GM12873 (cell line): ENCODE measurements at regions not wholly inside any gene's neighbourhood (a gene's known extent, or its start where the extent isn't known, plus 50 kb on each side); places are given as distances from the start of the nearest gene placed in this dataset.

Experiments
- TF ChIP-seq, protein P1 (sequence below): IDR thresholded peaks from 2 replicates; pipeline ENCODE4 v1.5.1; 2012; ENCODE audit warnings: low read depth, mild to moderate bottlenecking, moderate library complexity, low read length, control low read depth; ENCODE audit not compliant: insufficient read depth; ENCODE audit errors: missing control alignments

DNA sequence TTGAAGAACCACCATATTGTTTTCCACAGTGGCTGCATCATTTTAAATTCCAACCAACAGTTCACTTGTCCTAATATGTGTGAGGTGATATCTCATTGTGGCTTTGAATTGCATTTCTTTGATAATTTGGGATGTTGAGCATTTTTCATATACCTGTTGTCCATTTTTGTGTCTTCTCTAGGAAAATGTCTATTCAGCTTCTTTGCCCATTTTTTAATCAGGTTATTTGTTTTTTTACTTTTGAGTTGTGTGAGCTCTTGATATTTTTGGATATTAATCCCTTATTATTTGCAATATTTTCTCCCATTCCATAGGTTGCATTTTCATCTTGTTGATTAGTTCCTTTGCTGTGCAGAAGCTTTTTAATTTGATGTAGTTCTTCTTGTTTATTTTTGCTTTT is 95.1 kb upstream of the CCDC71L start:
- TF ChIP-seq, protein P1, sequence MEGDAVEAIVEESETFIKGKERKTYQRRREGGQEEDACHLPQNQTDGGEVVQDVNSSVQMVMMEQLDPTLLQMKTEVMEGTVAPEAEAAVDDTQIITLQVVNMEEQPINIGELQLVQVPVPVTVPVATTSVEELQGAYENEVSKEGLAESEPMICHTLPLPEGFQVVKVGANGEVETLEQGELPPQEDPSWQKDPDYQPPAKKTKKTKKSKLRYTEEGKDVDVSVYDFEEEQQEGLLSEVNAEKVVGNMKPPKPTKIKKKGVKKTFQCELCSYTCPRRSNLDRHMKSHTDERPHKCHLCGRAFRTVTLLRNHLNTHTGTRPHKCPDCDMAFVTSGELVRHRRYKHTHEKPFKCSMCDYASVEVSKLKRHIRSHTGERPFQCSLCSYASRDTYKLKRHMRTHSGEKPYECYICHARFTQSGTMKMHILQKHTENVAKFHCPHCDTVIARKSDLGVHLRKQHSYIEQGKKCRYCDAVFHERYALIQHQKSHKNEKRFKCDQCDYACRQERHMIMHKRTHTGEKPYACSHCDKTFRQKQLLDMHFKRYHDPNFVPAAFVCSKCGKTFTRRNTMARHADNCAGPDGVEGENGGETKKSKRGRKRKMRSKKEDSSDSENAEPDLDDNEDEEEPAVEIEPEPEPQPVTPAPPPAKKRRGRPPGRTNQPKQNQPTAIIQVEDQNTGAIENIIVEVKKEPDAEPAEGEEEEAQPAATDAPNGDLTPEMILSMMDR = no peak

DNA sequence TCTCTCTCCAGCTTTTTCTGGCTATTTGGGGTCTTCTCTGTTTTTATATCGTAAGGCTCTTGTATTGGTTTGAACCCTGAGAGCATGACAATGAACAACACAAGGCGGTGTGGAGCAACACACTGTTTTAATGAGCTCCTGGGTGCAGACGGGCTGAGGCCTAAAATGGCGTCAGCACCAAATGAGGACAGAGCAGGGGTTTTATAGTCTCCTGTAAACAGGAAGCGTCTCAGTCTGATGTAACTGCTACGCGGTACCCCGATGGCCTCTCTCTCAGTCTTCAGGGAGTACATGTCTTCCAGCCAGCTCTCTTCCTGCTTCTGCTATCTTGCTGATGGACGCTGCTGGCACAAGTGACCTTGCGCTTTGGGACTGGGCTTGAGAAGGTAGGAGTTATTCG is 95.9 kb upstream of the CCDC71L start:
- TF ChIP-seq, protein P1 = no peak

DNA sequence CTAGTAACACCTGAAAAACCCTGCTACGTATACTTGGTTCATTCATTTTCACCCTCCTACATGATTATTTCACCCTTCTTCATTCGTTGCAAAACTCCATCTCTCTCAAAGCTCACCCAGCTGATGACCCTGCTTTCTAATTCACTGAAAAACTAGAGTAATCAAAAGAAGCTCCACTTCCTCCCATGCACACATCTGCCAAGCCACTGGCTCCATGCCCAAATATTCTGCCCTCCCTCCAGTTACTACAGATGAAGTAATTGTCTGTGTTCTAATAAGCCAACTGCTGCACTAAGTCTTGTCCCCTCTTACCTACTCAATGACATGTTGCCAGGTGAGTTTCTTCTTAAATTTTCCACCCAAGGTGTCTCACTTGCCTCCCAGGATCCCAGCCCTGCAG is 96.9 kb upstream of the CCDC71L start:
- TF ChIP-seq, protein P1 = no peak

DNA sequence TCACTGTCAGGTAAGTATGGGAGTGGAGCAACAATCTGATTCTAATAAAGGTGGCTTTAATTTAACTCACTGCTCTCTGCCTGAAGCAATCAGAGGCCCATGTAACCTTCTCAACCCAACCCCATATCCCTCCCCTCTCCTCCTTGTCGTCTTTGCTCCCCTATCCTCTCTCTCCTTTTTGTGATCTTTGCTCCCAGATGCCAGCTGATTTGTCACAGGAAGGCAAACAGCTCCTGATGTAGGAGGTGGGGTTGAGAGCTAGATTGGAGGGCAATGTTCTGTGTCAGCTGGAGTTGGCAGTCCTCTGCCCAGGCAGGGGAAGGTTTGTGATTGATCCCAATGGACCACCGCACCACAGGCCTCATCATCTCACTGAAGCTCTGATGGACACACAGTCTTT is 101.4 kb upstream of the PIK3CG start:
- TF ChIP-seq, protein P1 = no peak

DNA sequence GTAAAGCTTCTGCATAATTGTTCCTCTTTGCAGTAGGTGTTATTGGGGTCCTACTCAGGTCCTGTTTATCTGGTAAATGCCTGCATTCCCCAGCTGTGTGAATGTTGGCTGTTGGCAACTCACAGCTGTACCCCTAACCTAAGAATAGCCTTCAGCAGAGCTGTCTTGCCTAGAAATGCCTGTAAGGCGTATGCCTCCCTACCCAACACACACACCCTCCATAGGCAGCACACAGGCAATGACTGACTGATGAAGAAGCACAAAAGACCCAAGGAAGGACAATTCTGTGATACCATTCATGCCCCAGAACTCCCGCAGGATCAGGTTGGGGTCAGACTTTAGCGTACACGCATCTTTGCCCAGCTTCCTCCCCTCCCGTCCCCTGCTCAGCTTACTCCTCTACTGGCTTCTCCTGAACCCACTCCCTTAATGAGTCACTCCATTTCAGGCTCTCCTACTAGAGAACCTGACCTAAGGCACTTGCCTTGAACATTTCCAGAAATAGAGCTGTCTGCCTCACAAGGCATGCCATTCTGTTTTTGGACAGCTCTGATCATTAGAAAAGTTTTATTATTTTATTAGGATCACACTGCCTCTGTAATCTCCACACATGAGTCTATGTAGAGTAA is 99.2 kb upstream of the PIK3CG start:
- TF ChIP-seq, protein P1 = no peak

DNA sequence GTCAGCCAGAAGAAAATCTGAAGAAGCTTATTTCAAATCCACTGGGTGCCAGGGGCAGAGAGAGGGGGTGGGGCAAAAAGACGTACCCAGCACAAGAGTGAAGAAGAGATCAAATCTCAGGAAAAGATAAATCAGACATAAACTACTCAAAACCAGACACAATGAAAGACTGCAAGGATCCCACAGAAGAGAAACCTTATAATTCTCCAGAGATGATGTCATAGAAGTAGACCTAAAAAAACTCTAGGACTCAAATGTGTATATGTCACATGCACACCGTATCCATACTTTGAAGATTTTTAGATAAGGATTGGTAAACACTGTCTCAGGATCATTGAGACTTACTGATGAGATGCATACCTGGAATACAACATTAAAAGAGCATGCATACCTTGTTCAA is 98.5 kb upstream of the PIK3CG start:
- TF ChIP-seq, protein P1 = no peak

DNA sequence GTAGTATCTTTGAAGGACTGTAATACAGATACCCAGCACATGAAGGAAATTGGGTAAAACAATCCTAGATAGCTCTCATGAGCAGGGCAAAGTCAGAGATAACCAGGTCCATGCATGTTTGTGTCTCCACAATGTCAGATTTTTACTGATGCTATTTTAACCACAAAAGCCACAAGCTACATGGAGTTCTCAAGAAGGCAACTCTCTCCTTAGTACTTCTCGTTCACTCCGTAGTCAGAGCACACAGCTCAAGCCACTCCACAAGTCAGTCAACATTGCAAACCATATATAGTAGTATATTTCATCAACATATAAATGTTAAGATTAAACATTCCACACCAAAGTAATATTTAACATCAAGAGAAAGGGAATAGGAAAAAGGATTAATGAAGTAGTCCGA is 98.0 kb upstream of the PIK3CG start:
- TF ChIP-seq, protein P1 = no peak
